Retinal pigment epithelial cell (primary cell): ENCODE measurements at regions not wholly inside any gene's neighbourhood (a gene's known extent, or its start where the extent isn't known, plus 50 kb on each side); places are given as distances from the start of the nearest gene placed in this dataset.

Experiments
- DNase-seq: peaks from one replicate; pipeline ENCODE4 v3.0.0-alpha.2; 2010; ENCODE audit warnings: low read depth
- H3K4me3 ChIP-seq: 2 replicates; pipeline ENCODE4 v1.5.1; 2011; ENCODE audit warnings: mild to moderate bottlenecking, low read length, control low read depth, moderate library complexity
- TF ChIP-seq, protein P1 (sequence below): conservative IDR thresholded peaks from 2 replicates; pipeline ENCODE4 v1.5.1; 2011; ENCODE audit warnings: low read depth, low read length, control low read depth, inconsistent platforms

DNA sequence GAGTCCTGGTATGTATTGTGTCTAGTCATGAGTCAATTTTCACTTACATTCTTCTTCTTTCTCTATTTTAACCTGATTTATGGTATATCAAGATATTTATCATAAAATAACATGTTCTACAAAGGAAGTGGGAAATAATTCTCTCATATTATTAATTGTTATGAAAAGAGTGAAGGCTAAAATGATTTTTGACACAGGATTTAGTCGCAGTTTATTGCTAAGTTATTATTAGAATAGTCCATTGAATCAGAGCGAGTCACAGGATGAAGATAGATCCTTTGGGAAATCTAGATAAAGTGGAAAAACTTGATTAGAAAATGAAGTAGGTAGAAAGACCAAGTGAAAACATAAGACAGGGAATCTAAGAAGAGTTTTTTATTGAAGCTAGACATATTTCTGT, 184.3 kb upstream of the DGKB start:
- DNase-seq = no peak
- TF ChIP-seq, protein P1, sequence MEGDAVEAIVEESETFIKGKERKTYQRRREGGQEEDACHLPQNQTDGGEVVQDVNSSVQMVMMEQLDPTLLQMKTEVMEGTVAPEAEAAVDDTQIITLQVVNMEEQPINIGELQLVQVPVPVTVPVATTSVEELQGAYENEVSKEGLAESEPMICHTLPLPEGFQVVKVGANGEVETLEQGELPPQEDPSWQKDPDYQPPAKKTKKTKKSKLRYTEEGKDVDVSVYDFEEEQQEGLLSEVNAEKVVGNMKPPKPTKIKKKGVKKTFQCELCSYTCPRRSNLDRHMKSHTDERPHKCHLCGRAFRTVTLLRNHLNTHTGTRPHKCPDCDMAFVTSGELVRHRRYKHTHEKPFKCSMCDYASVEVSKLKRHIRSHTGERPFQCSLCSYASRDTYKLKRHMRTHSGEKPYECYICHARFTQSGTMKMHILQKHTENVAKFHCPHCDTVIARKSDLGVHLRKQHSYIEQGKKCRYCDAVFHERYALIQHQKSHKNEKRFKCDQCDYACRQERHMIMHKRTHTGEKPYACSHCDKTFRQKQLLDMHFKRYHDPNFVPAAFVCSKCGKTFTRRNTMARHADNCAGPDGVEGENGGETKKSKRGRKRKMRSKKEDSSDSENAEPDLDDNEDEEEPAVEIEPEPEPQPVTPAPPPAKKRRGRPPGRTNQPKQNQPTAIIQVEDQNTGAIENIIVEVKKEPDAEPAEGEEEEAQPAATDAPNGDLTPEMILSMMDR = no peak
- H3K4me3 ChIP-seq = no peak overlapping the region

DNA sequence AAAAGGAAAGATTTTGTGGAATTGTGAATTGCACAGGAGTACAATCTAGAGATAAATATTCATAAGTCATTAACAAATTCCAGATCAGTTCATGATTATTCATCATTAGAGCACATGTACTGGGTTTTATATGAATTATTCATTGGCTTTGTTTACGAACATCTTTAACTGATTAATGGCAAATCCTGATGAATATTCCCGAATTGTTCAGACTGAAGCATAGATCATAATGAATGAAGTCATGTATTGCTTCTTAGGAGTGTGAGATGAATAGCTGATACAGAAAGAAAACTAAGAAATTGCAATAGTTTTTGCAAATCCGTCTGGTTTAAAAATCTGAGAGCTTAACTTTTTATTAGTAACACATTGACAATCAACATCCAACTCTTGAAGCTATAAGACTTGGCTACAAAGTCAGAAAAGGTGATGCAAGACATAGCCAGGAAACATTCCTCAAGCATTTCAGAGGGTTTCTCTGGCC, 183.6 kb upstream of the DGKB start:
- no peak overlapping the region for H3K4me3 ChIP-seq
- DNase-seq = no peak
- TF ChIP-seq, protein P1 = no peak

DNA sequence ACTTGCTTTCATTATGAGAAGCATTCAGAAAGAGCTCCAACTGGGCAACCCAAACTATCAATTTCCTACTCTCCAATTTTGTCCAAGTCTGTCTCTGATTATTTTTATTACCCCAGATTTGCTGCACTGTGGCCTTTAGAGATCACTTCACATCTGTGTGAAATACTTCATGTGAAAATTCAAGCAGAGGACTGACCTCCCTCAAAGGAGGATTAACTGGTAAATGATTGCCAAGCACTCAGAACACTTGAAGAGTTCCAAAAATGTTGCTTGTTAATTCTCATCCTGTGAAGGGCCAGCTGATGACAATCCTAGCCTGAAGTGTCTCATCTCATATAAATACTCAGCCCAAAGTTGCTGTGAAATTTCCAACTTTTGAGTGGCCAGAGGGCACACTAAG, 182.8 kb upstream of the DGKB start:
- TF ChIP-seq, protein P1 = no peak
- no peak for DNase-seq
- no peak overlapping the region for H3K4me3 ChIP-seq

DNA sequence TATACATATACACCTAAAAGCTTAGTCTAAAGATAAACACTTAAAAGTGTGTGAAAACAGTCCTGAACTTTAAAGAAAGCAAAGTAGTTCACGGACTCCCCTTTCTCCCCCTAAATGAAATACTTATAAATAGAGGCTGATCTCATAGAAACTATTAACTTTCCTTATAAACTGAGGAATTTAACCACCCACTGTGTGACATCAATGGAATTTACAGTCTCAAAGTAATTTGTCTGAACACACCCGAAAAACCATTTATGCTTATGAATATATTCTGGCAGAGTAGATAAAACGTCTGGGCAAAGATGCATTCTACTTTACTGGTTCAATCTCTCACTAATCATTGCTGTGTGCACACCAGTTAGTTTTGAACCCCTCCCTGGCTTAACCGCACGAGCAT, 181.8 kb upstream of the DGKB start:
- H3K4me3 ChIP-seq = no peak overlapping the region
- TF ChIP-seq, protein P1 = no peak
- no peak for DNase-seq

DNA sequence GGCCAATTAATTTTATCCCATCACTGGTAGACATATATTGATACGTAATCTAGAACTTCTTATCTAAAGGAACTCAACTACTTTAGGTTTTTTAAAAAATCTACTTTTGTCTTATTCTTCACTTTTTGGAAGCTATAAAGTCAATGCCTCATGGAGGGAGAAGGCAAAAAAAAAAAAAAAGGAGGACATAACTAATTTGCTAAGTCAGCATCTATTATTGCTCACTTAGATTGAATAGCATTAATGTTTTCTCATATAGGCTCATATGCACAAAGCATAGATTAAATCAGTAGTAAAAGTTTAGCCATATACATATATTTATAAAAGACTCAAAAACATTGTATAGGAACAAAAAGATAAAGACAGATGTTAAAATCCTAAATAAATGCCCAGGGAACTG, 179.3 kb upstream of the DGKB start:
- DNase-seq = no peak
- H3K4me3 ChIP-seq = no peak overlapping the region

DNA sequence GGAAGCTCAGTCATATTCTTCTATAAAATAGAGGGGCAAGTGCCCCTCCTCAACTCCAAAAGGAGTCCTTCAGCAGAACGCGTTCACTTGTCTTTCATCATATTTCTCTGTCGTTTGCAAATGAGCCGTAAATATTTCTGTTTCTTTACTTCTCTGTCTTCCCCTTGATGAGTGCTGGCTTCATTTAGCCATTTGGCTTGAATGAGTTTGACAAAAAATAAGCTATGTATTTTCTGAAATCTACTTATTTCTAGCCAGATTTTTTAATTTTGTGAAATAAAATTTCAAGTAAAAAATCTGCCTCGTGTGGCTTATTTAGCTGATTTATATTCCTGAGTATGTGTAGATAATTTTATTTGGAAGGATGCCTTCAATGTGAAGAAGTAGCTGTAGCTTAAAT, 170.8 kb upstream of the DGKB start:
- no peak for DNase-seq
- no peak overlapping the region for H3K4me3 ChIP-seq
- TF ChIP-seq, protein P1 = no peak

More for the DNA sequence above, 179.3 kb upstream of the DGKB start:
- TF ChIP-seq, protein P1 = no peak

DNA sequence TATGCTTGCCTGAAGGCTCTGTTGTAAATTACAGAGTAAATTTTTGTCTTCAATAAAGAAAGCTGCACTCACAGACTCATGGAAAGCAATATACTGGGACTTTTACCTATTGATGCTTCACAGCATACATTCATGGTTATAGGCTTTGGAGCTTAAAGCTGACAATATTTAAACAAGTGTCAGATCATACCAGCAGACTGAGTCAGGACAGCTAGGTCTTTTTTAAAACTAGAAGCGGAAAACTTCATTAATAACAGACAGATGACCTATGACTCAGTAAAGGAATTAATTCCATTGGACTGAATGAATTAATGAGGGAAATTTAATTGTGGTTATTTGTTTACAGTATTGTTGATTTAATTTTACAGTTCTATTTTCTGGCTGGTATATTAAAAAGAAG, 165.8 kb upstream of the DGKB start:
- DNase-seq = no peak
- H3K4me3 ChIP-seq = no peak overlapping the region
- TF ChIP-seq, protein P1 = no peak
